B cell (primary cell): ENCODE measurements at regions not wholly inside any gene's neighbourhood (a gene's known extent, or its start where the extent isn't known, plus 50 kb on each side); places are given as distances from the start of the nearest gene placed in this dataset.

Experiments used
- ATAC-seq: fragments of 200-7000 bp; cut with Tn5 transposase; one replicate; pipeline ENCODE4 v1.10.0; 2021; ENCODE audit warnings: low read depth, mild to moderate bottlenecking, moderate number of reproducible peaks, moderate library complexity
- CTCF ChIA-PET: fragments of 350-600 bp; sonication (Branson Sonifier 250); formaldehyde crosslinking; loops from one replicate; lab custom pipeline; 2021; ENCODE audit warnings: antibody characterized with exemption, inconsistent platforms; lab: Charles Lee
- POLR2A ChIA-PET: fragments of 350-600 bp; sonication (Branson Sonifier 250); formaldehyde crosslinking; loops from one replicate; lab custom pipeline; 2021; ENCODE audit warnings: antibody characterized with exemption; lab: Charles Lee
- DNase-seq: peaks from one replicate; pipeline ENCODE4 v3.0.0; 2013
- H2AFZ ChIP-seq: 2 replicates; pipeline ENCODE4 v1.6.1; 2012; ENCODE audit warnings: mild to moderate bottlenecking, low read depth, low read length; ENCODE audit not compliant: insufficient read depth, poor library complexity, severe bottlenecking
- H3K27ac ChIP-seq, 2 donors: 1 replicate in 1 of 2; 2 replicates in 1 of 2; pipeline ENCODE4 v1.5.1; 2012 to 2013; ENCODE audit warnings: low read length in 2 of 2, mild to moderate bottlenecking in 2 of 2, moderate library complexity in 1 of 2
- H3K27me3 ChIP-seq, 4 experiments: fragments of 200-600 bp in 1 of 4; sonication (generic) in 1 of 4; replicated peaks in 1 of 4; 1 replicate in 2 of 4; 2 replicates in 2 of 4; pipeline versions ENCODE4 v1.6.1 to v1.7.0; 2013 to 2016; ENCODE audit warnings: low read length in 3 of 4, mild to moderate bottlenecking in 2 of 4, mixed read lengths in 1 of 4, moderate library complexity in 1 of 4; ENCODE audit not compliant: insufficient read depth in 4 of 4, control insufficient read depth in 3 of 4; ENCODE audit errors: control extremely low read depth in 1 of 4
- H3K36me3 ChIP-seq, 2 experiments: replicated peaks in 1 of 2; 1 replicate in 1 of 2; 2 replicates in 1 of 2; pipeline versions ENCODE4 v1.6.1 to v1.7.1; 2013; ENCODE audit warnings: low read length in 1 of 2; ENCODE audit not compliant: insufficient read depth in 2 of 2, control insufficient read depth in 1 of 2; ENCODE audit errors: control extremely low read depth in 1 of 2, extremely low read depth in 1 of 2
- H3K4me1 ChIP-seq, 2 donors: fragments of 200-600 bp in 1 of 2; sonication (generic) in 1 of 2; 1 replicate in 1 of 2; 2 replicates in 1 of 2; pipeline versions ENCODE4 v1.5.1 to v1.6.1; 2013 to 2017; ENCODE audit warnings: low read length in 2 of 2; ENCODE audit not compliant: control insufficient read depth in 2 of 2, insufficient read depth in 2 of 2
- H3K4me2 ChIP-seq: replicated peaks from 2 replicates; pipeline ENCODE3; 2012; ENCODE audit warnings: mild to moderate bottlenecking, low read depth, low read length; ENCODE audit not compliant: poor library complexity, severe bottlenecking
- H3K4me3 ChIP-seq, 5 experiments: fragments of 200-600 bp in 1 of 5; sonication (generic) in 1 of 5; 1 replicate in 3 of 5; 2 replicates in 2 of 5; pipeline versions ENCODE4 v1.5.1 to v1.7.0; 2011 to 2016; ENCODE audit warnings: low read length in 4 of 5, mild to moderate bottlenecking in 4 of 5, low read depth in 2 of 5, control low read depth in 1 of 5, moderate library complexity in 1 of 5; ENCODE audit not compliant: insufficient read depth in 1 of 5; ENCODE audit errors: control extremely low read depth in 1 of 5, extremely low read depth in 1 of 5
- H3K79me2 ChIP-seq: fragments of 200-600 bp; sonication (generic); one replicate; pipeline ENCODE4 v1.6.0; 2016; ENCODE audit warnings: low read length; ENCODE audit not compliant: control insufficient read depth, insufficient read depth
- H3K9ac ChIP-seq: fragments of 200-600 bp; sonication (generic); 2 replicates; pipeline ENCODE4 v1.6.1; 2017; ENCODE audit warnings: mild to moderate bottlenecking, low read length, moderate library complexity
- H3K9me3 ChIP-seq, 3 donors: one replicate each; pipeline versions ENCODE4 v1.6.1 to v1.7.1; 2013; ENCODE audit warnings: low read length in 2 of 3; ENCODE audit not compliant: control insufficient read depth in 2 of 3, insufficient read depth in 1 of 3; ENCODE audit errors: control extremely low read depth in 1 of 3
- H4K20me1 ChIP-seq: 2 replicates; pipeline ENCODE4 v1.6.0; 2012; ENCODE audit warnings: mild to moderate bottlenecking, low read length; ENCODE audit not compliant: insufficient read depth, control insufficient read depth, poor library complexity, severe bottlenecking
- H3K27ac Mint-ChIP-seq: one replicate; pipeline ENCODE4 v1.8.0; 2021; ENCODE audit warnings: mixed read lengths
- H3K27me3 Mint-ChIP-seq: one replicate; pipeline ENCODE4 v1.8.0; 2021; ENCODE audit warnings: mixed read lengths
- H3K4me1 Mint-ChIP-seq: one replicate; pipeline ENCODE4 v1.8.0; 2021; ENCODE audit warnings: mixed read lengths
- H3K4me3 Mint-ChIP-seq: one replicate; pipeline ENCODE4 v1.8.0; 2021; ENCODE audit warnings: mixed read lengths
- H3K9me3 Mint-ChIP-seq: one replicate; pipeline ENCODE4 v1.8.0; 2022; ENCODE audit warnings: mixed read lengths; ENCODE audit not compliant: insufficient read depth
- CTCF ChIP-seq: fragments of 200-600 bp; IDR thresholded peaks from one replicate; pipeline ENCODE4 v1.8.0; 2022; ENCODE audit warnings: antibody characterized with exemption, mild to moderate bottlenecking
- EZH2 ChIP-seq: IDR thresholded peaks from 2 replicates; pipeline ENCODE4 v1.6.1; 2012; ENCODE audit warnings: borderline replicate concordance, low read depth, mild to moderate bottlenecking, moderate library complexity, low read length; ENCODE audit not compliant: insufficient read depth, poor library complexity, severe bottlenecking
- WGBS: methylation state at CpG from one replicate; pipeline ENCODE4 v1.1.5; 2013; ENCODE audit warnings: missing lambda C conversion rate; ENCODE audit not compliant: insufficient coverage; 5-methylcytosine and 5-hydroxymethylcytosine counted together
- intact Hi-C: fragments of 100-400 bp; cut with micrococcal nuclease; formaldehyde crosslinking; loops from one replicate; pipeline ENCODE4 v1.10.0; 2022

- Histone ChIP-seq H3K9me3 (no peaks in the 10 kb centered on the region), H2AFZ (no peak overlapping the region), H3K27me3 (no peaks in the 10 kb centered on the region), H4K20me1 (no peaks in the 10 kb centered on the region), H3K36me3 (no peaks in the 10 kb centered on the region), H3K4me1 (no peaks in the 10 kb centered on the region), H3K79me2 (no peaks in the 10 kb centered on the region), H3K4me2 (no peak overlapping the region), H3K9ac (no peak overlapping the region), H3K4me3 (no peak overlapping the region), H3K27ac (no peak overlapping the region)
- no peak for ATAC-seq
- H3K9me3 Mint-ChIP-seq, result no peaks in the 10 kb centered on the region
- no peaks in the 10 kb centered on the region for H3K27me3 Mint-ChIP-seq
- TF ChIP-seq CTCF (no peak), EZH2 (no peak)
- WGBS, result no CpG with 5 or more reads among the region's 2 CpGs
- intact Hi-C loops, result no loop called here
- CTCF ChIA-PET, result no interaction called here
- H3K4me1 Mint-ChIP-seq, result no peaks in the 10 kb centered on the region
- no peak overlapping the region for H3K4me3 Mint-ChIP-seq
- DNase-seq, result no peak
- H3K27ac Mint-ChIP-seq, result no peak overlapping the region
- POLR2A ChIA-PET, result no interaction called here
Measured at GRCh38 chrX:104342065-104342464, 87.3 kb upstream of the ESX1 start.

- Histone ChIP-seq H2AFZ (no peak overlapping the region), H3K79me2 (no peaks in the 10 kb centered on the region), H3K9me3 (no peaks in the 10 kb centered on the region), H3K4me3 (no peak overlapping the region), H3K36me3 (no peaks in the 10 kb centered on the region), H3K27me3 (no peaks in the 10 kb centered on the region), H3K27ac (no peak overlapping the region), H3K4me2 (no peak overlapping the region), H3K4me1 (no peaks in the 10 kb centered on the region), H3K9ac (no peak overlapping the region), H4K20me1 (no peaks in the 10 kb centered on the region)
- Mint-ChIP-seq H3K4me1 (no peaks in the 10 kb centered on the region), H3K27me3 (no peaks in the 10 kb centered on the region), H3K9me3 (no peaks in the 10 kb centered on the region), H3K4me3 (no peak overlapping the region), H3K27ac (no peak overlapping the region)
- ATAC-seq (no peak), DNase-seq (no peak)
- CTCF ChIA-PET, result no interaction called here
- POLR2A ChIA-PET, result no interaction called here
- no peak for TF ChIP-seq CTCF
- TF ChIP-seq EZH2, result no peak
- intact Hi-C loops, result no loop called here
- no CpG with 5 or more reads among the region's 3 CpGs for WGBS
Measured at GRCh38 chrX:104335756-104336155, 81.0 kb upstream of the ESX1 start.
